Astrocyte of the spinal cord (primary cell): ENCODE measurements at regions not wholly inside any gene's neighbourhood (a gene's known extent, or its start where the extent isn't known, plus 50 kb on each side); places are given as distances from the start of the nearest gene placed in this dataset.
"Not testable (repeated sequence)": the region's sequence is repeated elsewhere in the genome, so short reads cannot be mapped to it uniquely, and the experiment has no call there.

Experiments
- DNase-seq: peaks from one replicate; pipeline ENCODE4 v3.0.0; 2011; ENCODE audit warnings: low read depth, low spot score
- H3K4me3 ChIP-seq: 2 replicates; pipeline ENCODE4 v1.5.1; 2011; ENCODE audit warnings: low read depth, mild to moderate bottlenecking, low read length, moderate library complexity
- CTCF ChIP-seq: IDR thresholded peaks from 2 replicates; pipeline ENCODE4 v1.5.1; 2012; ENCODE audit warnings: low read depth, mild to moderate bottlenecking, low read length, inconsistent platforms
- in situ Hi-C: cut with HindIII; loops from 2 replicates; pipeline ENCODE4 v1.10.0; 2017; ENCODE audit warnings: low sequenced_read_pairs

- DNase-seq, result no peak
- H3K4me3 ChIP-seq, result no peak overlapping the region
- in situ Hi-C loops, result no loop called here
- no peak for TF ChIP-seq CTCF
These were observed 620.5 kb downstream of the DOK5 start for GRCh38 chr20:55095745-55096400.

GRCh38 chr20:55094353-55094861, 619.0 kb downstream of the DOK5 start:
- TF ChIP-seq CTCF, result no peak
- in situ Hi-C loops, result no loop called here
- H3K4me3 ChIP-seq, result no peak overlapping the region
- DNase-seq, result no peak

GRCh38 chr20:55090286-55090685, 614.9 kb downstream of the DOK5 start:
- H3K4me3 ChIP-seq, result no peak overlapping the region
- in situ Hi-C loops, result no loop called here
- no peak for TF ChIP-seq CTCF
- no peak for DNase-seq

GRCh38 chr20:55086421-55086820, 611.0 kb downstream of the DOK5 start:
- in situ Hi-C loops, result no loop called here
- no peak overlapping the region for H3K4me3 ChIP-seq
- TF ChIP-seq CTCF, result no peak
- DNase-seq, result no peak

- no peak for TF ChIP-seq CTCF
- no peak for DNase-seq
- no peak overlapping the region for H3K4me3 ChIP-seq
- in situ Hi-C loops, result no loop called here
These were observed 604.5 kb downstream of the DOK5 start for GRCh38 chr20:55079917-55080316.

- in situ Hi-C loops, H3K4me3 ChIP-seq, DNase-seq: not testable (repeated sequence)
These were observed 599.0 kb downstream of the DOK5 start for GRCh38 chr20:55074266-55074840.

- no peak overlapping the region for H3K4me3 ChIP-seq
- DNase-seq, result no peak
- in situ Hi-C loops, result no loop called here
- TF ChIP-seq CTCF, result no peak
These were observed 594.6 kb downstream of the DOK5 start for GRCh38 chr20:55070001-55070400.
